GM12801 (cell line): ENCODE measurements at regions not wholly inside any gene's neighbourhood (a gene's known extent, or its start where the extent isn't known, plus 50 kb on each side); places are given as distances from the start of the nearest gene placed in this dataset.

Experiments
- CTCF ChIP-seq: IDR thresholded peaks from one replicate; pipeline ENCODE4 v1.5.1; 2011; ENCODE audit warnings: control low read depth; ENCODE audit not compliant: insufficient read length; ENCODE audit errors: extremely low read depth

DNA sequence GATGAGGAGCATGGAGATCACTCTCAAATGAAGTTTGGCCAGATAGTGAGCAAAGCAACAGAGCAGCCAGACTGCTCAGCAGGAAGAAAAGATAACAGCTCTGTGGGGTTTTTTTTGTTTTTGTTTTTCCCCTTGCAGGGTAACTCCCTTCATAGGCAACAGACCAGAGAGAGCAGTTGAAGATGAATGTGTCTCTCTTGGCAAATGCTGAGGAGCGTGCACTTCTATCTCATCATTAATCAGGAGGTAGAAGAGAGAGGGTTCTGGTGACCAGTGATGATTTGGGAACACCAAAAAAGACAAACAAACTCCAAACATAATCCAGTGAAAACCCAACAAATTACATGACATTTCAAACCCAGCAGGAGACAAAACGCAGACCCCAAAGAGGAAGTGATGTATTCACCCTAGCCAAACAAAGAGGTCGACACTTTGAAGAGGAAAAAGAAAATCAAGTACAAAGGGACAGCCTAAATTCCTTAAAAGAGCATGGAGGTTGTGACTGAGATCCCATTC is 66.2 kb upstream of the RREB1 start:
- no peak for TF ChIP-seq CTCF

DNA sequence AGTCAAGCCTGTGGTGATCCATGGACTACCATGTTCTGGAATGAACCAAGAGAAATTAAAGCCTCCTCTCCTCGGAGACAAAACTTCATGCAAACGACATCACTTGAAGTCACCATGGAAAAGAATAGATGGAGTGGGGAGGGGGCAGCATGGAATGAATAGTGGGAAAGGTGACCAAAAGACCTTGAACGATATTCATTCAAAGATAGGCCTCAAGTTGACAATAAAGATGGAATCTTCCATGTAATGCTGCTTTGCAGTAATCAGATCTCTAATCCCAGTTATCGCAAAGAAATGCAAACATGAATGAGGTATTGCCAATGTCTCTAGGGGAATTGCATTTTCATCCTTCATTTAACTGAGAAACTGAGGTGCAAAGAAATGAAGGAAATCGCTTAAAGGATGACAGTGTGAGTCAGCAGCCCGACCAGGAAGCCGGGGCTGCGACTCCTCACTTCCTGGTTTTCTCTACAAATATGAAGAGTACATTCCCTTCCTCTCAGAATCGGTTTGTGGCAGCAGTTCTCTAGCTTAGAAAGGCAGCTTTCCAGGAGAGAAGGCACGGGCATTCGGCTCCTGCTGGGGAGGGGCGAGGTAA is 65.6 kb upstream of the RREB1 start:
- no peak for TF ChIP-seq CTCF

GRCh38 chr6:7042654-7043545 is 64.9 kb upstream of the RREB1 start:
- no peak for TF ChIP-seq CTCF

DNA sequence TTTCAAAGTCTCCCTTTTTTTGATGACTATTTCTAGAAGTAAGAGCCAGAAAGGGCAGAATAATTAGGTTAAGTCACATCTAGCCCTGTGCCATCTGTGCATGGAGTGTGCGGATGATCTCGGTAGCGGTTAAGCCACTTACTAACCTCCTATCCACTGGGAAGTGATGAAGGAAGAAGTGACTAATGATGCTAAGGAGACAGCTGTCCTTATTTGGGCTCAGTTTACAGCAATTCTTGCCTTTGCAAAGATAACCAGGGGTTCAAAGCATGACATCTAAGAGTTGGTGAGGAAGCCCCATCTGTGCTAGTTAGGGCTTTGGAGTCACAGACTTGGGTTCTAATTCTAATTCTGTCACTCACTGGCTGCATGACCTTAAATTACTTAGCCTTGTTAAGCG is 62.4 kb upstream of the RREB1 start:
- TF ChIP-seq CTCF: no peak

GRCh38 chr6:7045746-7046145 is 62.0 kb upstream of the RREB1 start:
- no peak for TF ChIP-seq CTCF

DNA sequence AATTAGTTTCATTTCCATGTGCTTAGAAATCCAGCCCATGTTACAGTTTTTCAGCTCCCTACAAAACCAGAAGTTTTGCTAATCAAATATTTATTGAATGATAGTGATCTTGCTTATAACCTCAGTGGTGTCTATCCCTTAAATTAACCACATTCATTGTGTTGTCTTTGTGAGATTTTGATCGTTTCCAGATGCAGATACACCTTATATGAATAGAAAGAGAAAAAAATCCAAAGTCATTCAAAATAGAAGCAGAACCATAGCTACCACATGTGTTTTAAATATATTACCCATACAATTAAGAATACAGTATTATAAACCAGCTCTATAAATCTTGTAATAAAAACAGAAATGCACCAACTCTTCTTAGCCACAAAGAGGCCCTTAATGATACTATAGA is 60.6 kb upstream of the RREB1 start:
- TF ChIP-seq CTCF: no peak

DNA sequence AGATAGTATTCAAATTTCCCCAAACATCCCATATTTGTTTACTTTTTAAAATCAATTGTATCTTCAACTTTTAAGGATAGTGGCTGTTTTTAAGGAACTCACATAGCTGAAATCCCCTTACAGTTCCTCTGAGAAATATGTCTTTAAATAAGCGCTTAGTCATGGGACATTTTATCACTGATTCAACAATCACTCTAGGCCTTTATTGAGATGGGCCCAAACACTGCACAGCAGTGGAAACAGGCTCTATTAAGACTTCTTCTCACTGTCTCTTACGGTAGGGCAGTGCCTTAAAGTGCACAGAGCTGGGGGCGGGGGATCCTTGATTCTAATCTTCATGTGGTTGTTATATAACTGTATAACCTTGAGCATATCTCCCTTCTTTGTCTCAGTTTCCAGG is 59.8 kb upstream of the RREB1 start:
- no peak for TF ChIP-seq CTCF
